ENCODE measurements at regions not wholly inside any gene's neighbourhood (a gene's known extent, or its start where the extent isn't known, plus 50 kb on each side); places are given as distances from the start of the nearest gene placed in this dataset.

DNA sequence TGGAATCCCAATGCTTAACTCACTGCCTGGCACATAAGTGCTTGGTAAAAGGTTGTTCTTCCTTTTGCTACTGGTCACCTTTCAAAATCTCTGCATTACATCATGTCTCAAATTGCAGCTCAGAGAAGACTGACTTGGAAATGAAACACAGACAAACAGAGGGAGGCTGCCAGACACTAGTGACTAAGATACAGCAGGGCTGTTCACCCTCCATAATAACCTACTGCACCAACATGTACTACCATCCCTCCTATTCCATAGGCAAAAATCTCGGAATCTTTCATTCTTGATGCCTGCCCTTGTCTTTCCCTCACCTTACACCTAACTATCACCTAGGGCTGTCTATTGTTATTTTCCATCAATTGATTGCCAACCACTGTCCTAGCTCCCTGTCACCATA, 502.3 kb upstream of the ADAMTS9 start:
- H3K27me3 Mint-ChIP-seq = no peaks in the 10 kb centered on the region
- no peaks in the 10 kb centered on the region for H3K4me1 Mint-ChIP-seq
- H3K36me3 Mint-ChIP-seq (ENCODE audit: low read depth) = no peaks in the 10 kb centered on the region
- ATAC-seq (ENCODE audit: low read depth) = no peak
- TF ChIP-seq, protein P1, sequence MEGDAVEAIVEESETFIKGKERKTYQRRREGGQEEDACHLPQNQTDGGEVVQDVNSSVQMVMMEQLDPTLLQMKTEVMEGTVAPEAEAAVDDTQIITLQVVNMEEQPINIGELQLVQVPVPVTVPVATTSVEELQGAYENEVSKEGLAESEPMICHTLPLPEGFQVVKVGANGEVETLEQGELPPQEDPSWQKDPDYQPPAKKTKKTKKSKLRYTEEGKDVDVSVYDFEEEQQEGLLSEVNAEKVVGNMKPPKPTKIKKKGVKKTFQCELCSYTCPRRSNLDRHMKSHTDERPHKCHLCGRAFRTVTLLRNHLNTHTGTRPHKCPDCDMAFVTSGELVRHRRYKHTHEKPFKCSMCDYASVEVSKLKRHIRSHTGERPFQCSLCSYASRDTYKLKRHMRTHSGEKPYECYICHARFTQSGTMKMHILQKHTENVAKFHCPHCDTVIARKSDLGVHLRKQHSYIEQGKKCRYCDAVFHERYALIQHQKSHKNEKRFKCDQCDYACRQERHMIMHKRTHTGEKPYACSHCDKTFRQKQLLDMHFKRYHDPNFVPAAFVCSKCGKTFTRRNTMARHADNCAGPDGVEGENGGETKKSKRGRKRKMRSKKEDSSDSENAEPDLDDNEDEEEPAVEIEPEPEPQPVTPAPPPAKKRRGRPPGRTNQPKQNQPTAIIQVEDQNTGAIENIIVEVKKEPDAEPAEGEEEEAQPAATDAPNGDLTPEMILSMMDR (IDR thresholded peaks at IDR 0.05) = no peak
- H3K9me3 Mint-ChIP-seq = peaks cover 8% of the 10 kb centered on the region
- ChIA-PET CTCF (no interaction called here), POLR2A (no interaction called here)
- no peak for DNase-seq
- H3K4me3 Mint-ChIP-seq = no peak overlapping the region
- intact Hi-C loops (cut with micrococcal nuclease) = no loop called here
- no peak overlapping the region for H3K27ac Mint-ChIP-seq

GRCh38 chr3:65186268-65186667, 498.5 kb upstream of the ADAMTS9 start:
- ChIA-PET POLR2A (no interaction called here), CTCF (no interaction called here)
- TF ChIP-seq, protein P1 (IDR thresholded peaks at IDR 0.05) = no peak
- Mint-ChIP-seq H3K9me3 (peaks cover 8% of the 10 kb centered on the region), H3K27me3 (no peaks in the 10 kb centered on the region), H3K36me3 (ENCODE audit: low read depth) (no peaks in the 10 kb centered on the region), H3K27ac (no peak overlapping the region), H3K4me1 (no peaks in the 10 kb centered on the region), H3K4me3 (no peak overlapping the region)
- ATAC-seq (ENCODE audit: low read depth) = no peak
- no peak for DNase-seq
- intact Hi-C loops (cut with micrococcal nuclease) = no loop called here

GRCh38 chr3:65182682-65183081, 494.9 kb upstream of the ADAMTS9 start:
- H3K27me3 Mint-ChIP-seq = no peaks in the 10 kb centered on the region
- peaks cover 6% of the 10 kb centered on the region for H3K9me3 Mint-ChIP-seq
- TF ChIP-seq, protein P1 (IDR thresholded peaks at IDR 0.05) = no peak
- no peak overlapping the region for H3K27ac Mint-ChIP-seq
- H3K36me3 Mint-ChIP-seq (ENCODE audit: low read depth) = no peaks in the 10 kb centered on the region
- CTCF ChIA-PET = no interaction called here
- no peaks in the 10 kb centered on the region for H3K4me1 Mint-ChIP-seq
- DNase-seq (no peak), ATAC-seq (ENCODE audit: low read depth) (no peak)
- intact Hi-C loops (cut with micrococcal nuclease) = no loop called here
- POLR2A ChIA-PET = no interaction called here
- H3K4me3 Mint-ChIP-seq = no peak overlapping the region

- intact Hi-C loops (cut with micrococcal nuclease) = no loop called here
- H3K27ac Mint-ChIP-seq = no peak overlapping the region
- no peaks in the 10 kb centered on the region for H3K36me3 Mint-ChIP-seq (ENCODE audit: low read depth)
- H3K27me3 Mint-ChIP-seq = no peaks in the 10 kb centered on the region
- peaks cover 6% of the 10 kb centered on the region for H3K9me3 Mint-ChIP-seq
- H3K4me3 Mint-ChIP-seq = no peak overlapping the region
- TF ChIP-seq, protein P1 (IDR thresholded peaks at IDR 0.05) = no peak
- DNase-seq (no peak), ATAC-seq (ENCODE audit: low read depth) (no peak)
- ChIA-PET POLR2A (no interaction called here), CTCF (no interaction called here)
- H3K4me1 Mint-ChIP-seq = no peaks in the 10 kb centered on the region
Measured at GRCh38 chr3:65182085-65182484, 494.3 kb upstream of the ADAMTS9 start.

DNA sequence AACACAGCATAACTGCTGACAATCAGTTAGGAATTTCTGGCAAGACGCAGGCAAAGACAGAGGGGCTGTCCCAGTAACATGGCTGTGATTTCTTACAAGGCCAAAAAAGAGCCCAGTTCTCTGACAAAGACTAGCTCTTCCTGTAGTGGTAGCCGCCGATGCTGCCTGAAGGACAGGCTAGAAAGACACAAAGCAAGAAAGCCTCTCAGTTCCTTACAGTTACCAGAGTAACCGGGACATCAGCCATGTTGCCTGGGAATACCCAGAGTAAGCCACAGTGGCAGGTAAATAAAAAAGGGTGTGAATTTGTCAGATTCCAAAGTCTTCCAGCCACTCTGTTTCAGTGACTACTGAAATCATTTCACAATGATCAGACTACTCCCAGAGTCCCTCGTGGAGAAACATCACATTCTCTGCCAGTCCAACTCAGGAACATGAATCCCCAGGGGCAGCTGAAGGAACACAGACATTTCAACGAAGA, 493.6 kb upstream of the ADAMTS9 start:
- ATAC-seq (ENCODE audit: low read depth) = no peak
- ChIA-PET CTCF (no interaction called here), POLR2A (no interaction called here)
- H3K9me3 Mint-ChIP-seq = peaks cover 6% of the 10 kb centered on the region
- DNase-seq = no peak
- no peak overlapping the region for H3K27ac Mint-ChIP-seq
- H3K27me3 Mint-ChIP-seq = no peaks in the 10 kb centered on the region
- H3K4me1 Mint-ChIP-seq = no peaks in the 10 kb centered on the region
- TF ChIP-seq, protein P1 (IDR thresholded peaks at IDR 0.05) = no peak
- H3K4me3 Mint-ChIP-seq = no peak overlapping the region
- H3K36me3 Mint-ChIP-seq (ENCODE audit: low read depth) = no peaks in the 10 kb centered on the region
- intact Hi-C loops (cut with micrococcal nuclease) = no loop called here
